CD4-positive, alpha-beta T cell treated with Interleukin-6 for 4 hours (primary cell): ENCODE measurements at regions not wholly inside any gene's neighbourhood (a gene's known extent, or its start where the extent isn't known, plus 50 kb on each side); places are given as distances from the start of the nearest gene placed in this dataset.

Experiments
- DNase-seq: peaks from one replicate; pipeline ENCODE4 v3.0.0-alpha.2; 2020; ENCODE audit warnings: mixed read lengths

DNA sequence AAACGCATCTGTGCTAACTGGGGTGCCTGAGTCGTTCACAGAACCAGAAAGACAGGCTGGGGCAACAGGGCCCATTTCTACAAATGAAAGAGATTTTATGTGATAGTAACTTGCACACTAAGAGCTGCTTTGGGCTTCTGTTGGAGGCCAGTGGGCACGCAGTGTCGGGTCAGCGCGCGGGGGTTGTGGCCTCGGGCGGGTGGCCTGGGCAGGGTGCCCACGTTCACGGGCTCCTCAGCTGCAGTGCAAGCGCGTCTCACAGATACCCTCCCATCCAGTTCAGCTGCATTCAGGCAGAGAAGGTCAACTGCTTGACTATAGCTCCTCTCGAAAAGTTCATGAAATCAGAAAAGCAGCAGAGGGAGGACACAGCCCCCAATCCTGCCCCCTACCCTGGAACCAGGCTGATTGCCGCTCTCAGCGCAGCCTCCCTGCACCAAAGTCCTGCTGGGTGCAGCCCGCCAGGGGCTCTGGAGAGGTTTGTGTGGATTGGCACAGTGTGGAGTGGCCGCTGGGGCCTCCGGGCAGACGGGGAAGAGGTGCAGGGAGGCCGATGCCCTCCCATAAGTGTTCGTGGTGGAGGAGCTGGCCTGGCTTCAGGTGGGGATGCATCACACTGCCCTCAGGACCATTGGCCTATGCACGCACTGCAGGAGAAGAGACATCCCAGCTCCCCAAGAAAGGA is 582.8 kb downstream of the TCERG1L start:
- no peak for DNase-seq

DNA sequence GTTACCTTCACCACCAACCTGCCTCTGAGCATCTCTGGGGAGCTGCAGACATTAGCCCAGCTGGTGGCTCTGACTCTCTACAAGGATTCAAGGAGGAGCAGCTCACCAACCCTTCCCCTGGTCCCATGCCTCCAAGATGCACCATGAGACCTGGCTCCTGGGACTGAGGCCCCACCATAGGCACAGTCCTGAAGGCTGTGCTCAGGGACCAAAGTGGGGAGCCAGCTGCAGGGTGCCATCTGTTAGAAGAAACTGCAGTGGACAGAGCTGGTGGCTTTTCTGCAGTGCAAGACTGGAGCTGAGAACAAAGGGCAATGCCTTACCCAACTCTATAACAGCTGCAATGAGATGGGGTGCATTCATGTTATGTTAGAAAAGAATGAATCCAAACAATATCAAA is 581.6 kb downstream of the TCERG1L start:
- no peak for DNase-seq

GRCh38 chr10:130737186-130737585 is 574.3 kb downstream of the TCERG1L start:
- DNase-seq, result no peak

- DNase-seq, result no peak
Observed at GRCh38 chr10:130737621-130738020, 573.9 kb downstream of the TCERG1L start.

DNA sequence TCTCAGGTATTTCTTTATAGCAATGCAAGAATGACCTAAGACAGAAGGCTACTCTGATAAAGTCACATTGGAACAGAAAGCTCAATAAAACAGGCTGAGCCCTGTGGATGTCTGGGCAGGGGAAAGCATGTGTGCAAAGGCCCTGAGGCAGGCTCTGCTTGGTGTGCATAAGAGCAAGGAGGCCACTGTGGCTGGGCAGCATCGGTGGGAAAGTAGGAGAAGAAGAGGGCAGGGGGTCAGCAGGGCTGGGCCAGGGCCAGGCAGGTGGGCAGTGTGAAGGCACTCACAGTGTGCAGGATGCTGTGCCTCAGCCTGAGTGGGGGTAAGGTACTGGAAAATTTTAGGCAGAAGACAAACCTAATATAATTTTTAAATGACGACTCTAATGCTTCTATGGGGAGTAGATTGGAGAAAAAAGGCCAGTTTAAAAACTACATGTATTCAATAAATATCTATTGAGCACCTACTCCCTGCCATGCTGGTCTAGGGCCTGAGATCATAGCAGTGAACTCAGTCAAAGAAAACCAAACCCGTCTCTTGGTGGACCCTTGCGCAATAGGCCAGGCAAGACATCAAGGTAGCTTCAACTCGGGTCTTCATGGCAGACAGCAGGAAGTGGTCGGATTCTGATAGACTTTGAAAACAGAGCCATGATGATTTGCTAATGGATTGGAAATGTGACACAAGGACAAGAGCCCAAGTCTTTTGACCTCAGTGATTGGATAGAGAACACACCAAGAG is 572.3 kb downstream of the TCERG1L start:
- no peak for DNase-seq

DNA sequence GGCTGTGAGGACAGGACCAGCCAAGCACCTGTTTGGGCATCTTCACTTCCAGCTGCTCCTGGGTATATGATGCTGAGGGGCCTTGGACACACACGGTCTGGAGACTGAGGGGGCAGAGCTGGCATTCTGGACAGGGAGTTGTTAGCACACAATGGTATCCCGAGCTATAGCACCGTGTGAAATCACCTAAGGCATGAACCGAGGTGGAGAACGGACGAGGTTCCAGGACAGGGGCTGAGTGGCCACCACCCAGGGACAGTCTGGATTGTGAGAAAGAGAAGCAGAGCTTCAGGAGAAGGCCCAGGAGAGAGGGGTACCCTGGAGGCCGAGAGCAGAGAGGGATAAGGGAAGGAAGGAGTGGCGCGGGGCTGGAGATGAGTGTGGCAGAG is 571.8 kb downstream of the TCERG1L start:
- no peak for DNase-seq

- DNase-seq, result no peak
Observed at GRCh38 chr10:130740166-130740565, 571.4 kb downstream of the TCERG1L start.

GRCh38 chr10:130740915-130741750 is 570.4 kb downstream of the TCERG1L start:
- no peak for DNase-seq

- no peak for DNase-seq
Observed at GRCh38 chr10:130741901-130742855, 569.3 kb downstream of the TCERG1L start.

- no peak for DNase-seq
Observed at GRCh38 chr10:130742941-130743675, 568.4 kb downstream of the TCERG1L start.

DNA sequence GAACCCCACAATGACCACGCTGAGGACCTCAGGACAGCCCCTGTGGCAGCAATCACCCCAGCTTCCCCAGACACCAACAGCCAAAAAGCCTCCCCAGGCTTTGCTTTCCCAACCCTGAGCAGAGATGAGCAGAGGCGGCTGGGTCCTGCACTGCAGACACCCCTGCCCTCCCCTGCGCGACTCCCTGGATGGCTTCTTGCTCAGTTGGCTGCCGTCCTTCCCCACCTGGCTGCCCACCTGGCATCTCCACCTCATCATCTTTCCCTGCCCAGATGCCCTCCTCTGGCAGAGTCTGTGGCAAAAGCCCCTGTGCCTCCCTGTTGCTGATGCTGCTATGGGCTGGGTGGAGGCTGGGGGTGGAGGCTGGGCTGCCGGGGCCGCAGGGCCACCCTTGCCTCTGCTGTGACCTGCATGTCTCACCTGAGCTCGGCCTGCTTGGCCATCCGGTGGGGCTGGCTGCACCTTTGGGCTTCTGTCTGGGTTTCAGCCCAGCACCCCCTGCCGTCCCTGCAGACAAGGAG is 567.7 kb downstream of the TCERG1L start:
- no peak for DNase-seq

- no peak for DNase-seq
Observed at GRCh38 chr10:130744631-130745030, 566.9 kb downstream of the TCERG1L start.

- no peak for DNase-seq
Observed at GRCh38 chr10:130745251-130745650, 566.3 kb downstream of the TCERG1L start.

GRCh38 chr10:130745821-130746220 is 565.7 kb downstream of the TCERG1L start:
- DNase-seq, result no peak

GRCh38 chr10:130746311-130746710 is 565.2 kb downstream of the TCERG1L start:
- DNase-seq, result no peak

DNA sequence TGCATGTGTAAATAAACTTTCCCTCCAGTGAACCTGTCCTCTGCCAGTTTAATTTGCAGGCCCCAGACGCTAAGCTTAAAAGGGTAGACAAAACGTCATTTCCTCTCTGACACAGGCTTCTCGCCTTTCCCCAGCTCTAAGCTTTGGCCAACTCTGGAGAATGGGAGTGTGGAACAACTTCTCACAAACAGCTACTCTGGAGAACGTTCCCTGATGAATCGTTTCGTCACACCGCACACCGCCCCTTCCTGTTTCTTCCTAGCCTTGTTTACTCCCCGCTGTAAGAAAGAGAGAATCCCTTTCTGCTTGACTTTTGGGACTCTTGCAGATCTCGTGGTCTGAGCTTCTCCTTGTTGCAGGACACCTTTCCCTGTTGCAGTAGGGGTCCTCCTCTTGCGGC is 564.2 kb downstream of the TCERG1L start:
- no peak for DNase-seq

DNA sequence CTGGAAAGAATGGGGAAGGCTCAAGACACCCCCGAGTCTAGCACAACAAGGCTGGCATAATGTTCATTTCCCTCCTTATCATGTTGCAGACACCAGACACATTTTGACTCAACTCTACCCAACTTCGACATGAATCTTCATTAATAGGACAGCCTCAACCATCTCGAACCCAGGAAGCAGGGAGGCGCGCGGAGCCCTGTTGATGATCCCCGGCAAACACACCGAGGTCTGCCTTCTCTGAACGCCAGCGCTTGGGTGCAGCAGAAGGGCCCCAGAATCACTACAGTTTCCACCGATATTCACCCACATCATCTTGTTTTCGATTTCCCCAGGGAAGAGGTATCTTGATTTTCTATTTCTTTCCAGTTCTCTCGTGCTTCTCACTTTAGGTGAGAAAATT is 563.6 kb downstream of the TCERG1L start:
- no peak for DNase-seq

GRCh38 chr10:130748409-130749057 is 563.0 kb downstream of the TCERG1L start:
- no peak for DNase-seq

DNA sequence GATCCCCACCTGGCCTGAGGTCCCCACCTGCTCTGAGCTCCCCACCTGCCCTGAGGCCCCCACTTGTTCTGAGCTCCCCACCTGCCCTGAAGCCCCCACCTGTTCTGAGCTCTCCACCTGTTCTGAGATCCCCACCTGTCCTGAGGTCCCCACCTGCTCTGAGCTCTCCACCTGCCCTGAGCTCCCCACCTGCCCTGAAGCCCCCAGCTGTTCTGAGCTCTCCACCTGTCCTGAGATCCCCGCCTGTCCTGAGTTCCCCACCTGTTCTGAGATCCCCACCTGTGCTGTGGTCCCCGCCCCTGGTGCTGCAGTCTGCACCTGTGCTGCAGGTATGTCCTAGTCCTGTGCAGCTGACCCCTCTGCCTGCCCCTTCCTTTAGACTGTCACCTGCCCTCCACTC is 561.6 kb downstream of the TCERG1L start:
- DNase-seq, result no peak

DNA sequence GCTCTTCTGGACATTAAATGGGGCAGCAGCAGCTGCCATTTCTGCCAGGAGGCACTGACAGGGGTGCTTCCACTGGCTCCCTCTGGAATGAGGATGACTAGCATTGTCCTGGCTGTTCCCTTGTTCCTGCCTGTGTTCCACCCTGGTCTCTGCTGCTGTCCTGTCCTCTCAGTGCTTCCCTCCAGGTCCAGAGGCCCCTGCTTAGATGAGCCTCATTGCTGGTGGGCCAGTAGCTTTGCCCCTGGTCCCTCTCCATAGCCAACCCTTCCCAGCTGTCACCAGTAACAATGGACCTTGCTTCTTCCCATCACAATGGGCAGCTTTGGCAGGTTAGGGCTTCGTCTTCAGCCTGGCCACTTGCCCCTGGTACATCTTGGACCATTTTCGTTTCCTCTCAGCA is 561.1 kb downstream of the TCERG1L start:
- DNase-seq, result no peak
